NCI-H82 treated with DMSO at 0.1 percent for 48 hours (cell line): ENCODE measurements at regions not wholly inside any gene's neighbourhood (a gene's known extent, or its start where the extent isn't known, plus 50 kb on each side); places are given as distances from the start of the nearest gene placed in this dataset.

Experiments
- DNase-seq: peaks from one replicate; lab custom pipeline; 2025; ENCODE audit not compliant: unreplicated experiment; lab: John Stamatoyannopoulos, UW

DNA sequence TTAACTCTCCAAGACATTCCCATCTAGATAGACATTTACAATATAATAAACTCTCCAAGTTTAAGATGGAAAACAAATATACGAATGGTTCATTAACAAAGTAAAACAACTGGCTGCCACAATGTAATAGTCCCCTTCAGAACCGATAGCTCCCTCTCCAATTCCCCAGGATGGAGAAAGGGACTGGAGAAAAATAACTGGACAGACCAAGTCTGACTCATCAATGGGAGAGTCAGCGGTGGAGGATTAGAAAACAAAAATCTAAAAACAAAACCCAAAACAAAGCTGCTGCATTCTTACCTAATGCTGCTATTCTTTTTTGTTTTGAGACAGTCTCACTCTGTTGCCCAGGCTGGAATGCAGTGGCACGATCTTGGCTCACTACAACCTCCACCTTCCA lies 468.1 kb downstream of the SHQ1 start:
- no peak for DNase-seq

GRCh38 chr3:72379500-72380187 lies 468.6 kb downstream of the SHQ1 start:
- peak; percentile 84 for DNase-seq

DNA sequence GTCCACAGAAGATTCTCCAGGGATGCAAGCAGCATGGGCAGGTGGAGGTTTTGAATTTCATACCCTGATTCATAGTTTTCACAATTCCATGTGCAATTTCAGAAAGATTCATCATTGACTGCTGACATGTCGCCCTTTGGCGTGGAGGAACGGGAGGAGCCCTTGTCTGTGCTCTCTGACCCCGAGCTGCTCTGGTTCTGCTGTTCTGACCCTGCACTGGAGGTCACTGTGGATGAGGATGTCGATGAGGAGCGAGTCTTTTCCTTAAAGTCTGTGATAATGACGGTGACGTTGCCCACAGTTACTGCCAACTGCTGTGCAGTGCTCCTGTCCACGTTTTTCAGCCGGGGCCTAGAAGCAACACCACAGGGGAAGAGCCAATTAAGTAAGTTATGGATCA lies 470.0 kb downstream of the SHQ1 start:
- DNase-seq, result no peak

GRCh38 chr3:72376956-72377710 lies 471.1 kb downstream of the SHQ1 start:
- DNase-seq, result no peak

DNA sequence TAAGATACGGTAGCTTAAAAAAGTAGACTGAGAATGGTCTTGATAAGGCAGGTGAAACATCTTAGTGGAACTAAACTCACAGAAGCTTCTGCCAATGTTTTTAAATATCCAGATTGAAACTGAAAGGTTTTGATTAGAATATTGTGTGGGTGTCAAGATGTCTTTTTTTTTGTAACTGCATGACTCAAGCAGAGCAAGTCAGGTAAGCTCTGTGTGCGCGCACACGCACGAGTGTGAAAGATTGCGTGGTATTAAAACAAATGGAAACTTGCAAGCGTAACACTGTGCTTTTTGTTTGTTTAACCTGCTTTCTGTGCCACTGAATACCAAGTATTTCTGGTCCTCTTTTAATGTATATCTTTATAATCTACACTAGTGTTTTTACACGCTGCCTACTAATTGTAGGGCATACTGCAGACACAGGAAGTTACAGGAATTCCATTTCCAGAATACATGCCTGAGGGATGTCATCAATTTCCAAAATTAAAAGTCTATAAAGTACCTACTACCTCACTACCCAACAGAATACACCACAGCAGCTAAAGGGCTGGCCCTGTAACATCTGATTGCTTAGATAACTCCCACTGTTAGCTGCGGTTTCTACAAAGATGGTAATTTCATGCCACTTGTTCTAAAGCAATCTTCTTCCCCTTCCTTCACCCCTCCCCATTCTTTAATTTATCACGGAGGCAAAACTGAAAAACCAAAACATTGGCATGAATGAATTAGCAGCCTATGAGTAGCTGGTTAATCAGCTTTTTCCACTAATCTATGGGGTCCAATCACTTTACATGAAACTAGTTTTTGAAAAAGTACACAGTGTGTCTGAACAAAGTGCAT lies 472.8 kb downstream of the SHQ1 start:
- DNase-seq, result no peak

DNA sequence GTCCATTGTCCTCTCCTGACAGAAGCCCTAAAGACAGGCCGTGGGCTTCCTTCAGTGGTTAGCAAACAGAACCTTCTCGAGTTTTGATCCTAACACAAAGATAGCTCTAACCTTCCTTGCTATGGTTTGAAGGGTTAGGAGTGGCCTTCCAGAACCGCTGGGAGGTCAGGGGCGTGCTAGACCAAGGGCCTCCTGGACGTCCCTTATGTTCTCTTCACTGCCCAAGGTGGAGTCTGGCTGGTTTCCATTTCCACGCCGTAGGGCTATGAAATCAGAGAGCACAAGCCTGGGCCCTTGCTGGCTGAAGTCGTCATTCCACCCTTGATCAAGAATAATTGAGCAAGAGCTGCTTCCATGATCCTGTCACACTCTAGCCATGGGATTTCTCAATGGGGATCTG lies 475.1 kb downstream of the SHQ1 start:
- DNase-seq, result no peak

DNA sequence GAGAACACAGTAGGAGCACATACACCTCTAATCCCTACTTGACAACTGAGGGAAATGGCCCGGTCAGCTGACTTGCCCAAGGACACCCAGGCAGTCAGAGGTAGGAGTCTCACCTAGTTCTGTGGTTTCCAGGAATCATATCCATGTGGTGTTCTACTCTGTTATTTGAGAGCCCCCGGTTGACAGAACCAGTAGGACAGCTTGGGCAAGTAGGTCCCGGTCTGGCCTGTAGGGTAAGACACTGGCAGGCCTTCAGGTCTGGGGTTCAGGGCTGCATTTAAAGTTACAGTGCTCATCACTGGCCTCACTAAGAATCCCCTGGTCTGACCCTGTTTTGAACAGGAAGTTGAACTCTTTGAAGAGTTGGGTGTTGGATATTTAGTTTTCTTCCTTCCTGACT lies 476.1 kb downstream of the SHQ1 start:
- no peak for DNase-seq

GRCh38 chr3:72371431-72371830 lies 476.8 kb downstream of the SHQ1 start:
- DNase-seq, result no peak

GRCh38 chr3:72370947-72371346 lies 477.3 kb downstream of the SHQ1 start:
- no peak for DNase-seq

DNA sequence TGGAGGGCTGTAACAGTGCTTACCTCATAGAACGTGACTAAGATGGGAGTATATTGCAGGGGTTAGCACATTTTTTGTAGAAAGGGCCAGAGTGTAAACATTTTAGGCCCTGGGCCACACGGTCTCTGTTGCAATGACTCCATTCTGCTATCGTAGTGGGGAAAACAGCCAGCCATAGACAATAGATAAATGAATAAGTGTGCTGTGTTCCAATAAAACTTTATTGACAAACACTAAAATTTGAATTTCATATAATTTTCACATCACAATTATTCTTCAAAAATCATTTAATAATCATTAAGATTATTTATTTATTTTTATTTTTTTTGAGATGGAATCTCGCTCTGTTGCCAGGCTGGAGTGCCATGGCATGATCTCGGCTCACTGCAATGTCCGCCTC lies 478.6 kb downstream of the SHQ1 start:
- DNase-seq, result no peak

DNA sequence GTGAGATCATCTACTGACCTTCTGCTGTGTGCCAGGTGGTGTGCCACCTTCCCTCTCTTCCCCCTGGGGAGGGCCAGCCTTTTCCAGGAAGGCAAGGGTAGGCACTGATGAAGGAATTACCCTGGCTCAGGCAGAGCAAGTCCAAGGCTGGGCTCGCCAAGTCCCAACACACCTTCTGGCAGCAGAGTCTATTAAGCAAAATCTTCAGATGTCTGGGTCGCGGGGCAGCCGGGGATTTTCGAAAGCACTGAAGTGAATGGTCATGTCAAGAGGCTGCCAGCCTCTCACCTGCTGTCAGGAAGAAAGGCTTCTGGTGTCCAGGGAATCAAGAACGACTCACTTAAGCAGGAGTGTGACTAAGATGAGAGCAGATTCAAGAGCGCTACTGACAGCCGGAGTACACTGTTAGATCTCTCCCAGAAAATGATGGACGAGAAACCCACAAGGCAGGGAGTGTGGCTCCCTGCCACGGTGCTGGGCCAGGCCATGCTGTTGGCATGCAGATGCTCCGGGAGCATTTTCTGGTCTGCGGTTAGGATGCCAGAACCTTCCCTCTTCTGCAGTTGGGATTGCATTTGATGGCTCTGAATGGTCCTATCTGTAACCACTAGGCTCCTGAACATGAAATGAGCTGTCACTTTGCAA lies 479.8 kb downstream of the SHQ1 start:
- no peak for DNase-seq

GRCh38 chr3:72361990-72362389 lies 486.3 kb downstream of the SHQ1 start:
- DNase-seq, result no peak

GRCh38 chr3:72359743-72360142 lies 488.5 kb downstream of the SHQ1 start:
- DNase-seq, result no peak

DNA sequence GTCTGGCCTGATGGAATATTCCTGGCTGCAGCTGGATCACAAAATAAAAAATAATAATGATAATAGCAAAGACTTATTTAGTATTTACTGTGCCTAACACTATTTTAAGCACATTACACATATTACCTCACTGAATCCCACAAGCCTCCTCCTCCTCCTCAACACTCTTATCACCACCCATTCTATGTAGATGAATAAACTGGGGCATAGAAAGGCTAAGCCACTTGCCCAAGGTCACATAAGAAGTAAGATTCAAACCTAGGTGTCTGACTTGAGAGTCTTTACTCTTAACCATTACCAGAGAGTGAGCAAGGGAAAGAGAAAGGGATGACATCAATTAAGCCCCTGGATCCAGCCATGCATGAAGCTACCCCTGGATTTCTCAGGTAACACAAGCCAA lies 493.1 kb downstream of the SHQ1 start:
- DNase-seq, result no peak

GRCh38 chr3:72354486-72354885 lies 493.8 kb downstream of the SHQ1 start:
- no peak for DNase-seq

GRCh38 chr3:72353236-72354128 lies 494.8 kb downstream of the SHQ1 start:
- no peak for DNase-seq

DNA sequence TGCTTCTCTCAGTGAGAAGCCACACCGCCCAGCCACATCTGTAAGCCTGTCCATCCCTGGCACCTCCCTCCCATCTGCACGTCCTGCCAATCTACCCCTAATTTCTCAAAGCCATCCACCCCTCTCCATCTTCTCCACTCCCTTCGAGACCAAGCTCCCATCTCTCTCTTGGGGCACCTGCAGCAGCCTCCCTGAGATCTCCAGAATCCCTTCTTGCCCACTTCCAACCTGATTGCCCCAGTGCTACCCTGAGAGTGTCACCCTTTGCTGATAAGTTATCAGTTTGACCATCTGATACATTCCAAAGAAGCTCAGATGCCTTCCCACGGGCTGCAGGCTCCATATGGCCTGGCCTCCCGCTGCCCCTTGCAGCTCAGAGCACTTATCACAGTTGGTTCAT lies 496.1 kb downstream of the SHQ1 start:
- no peak for DNase-seq

GRCh38 chr3:72351536-72351935 lies 496.7 kb downstream of the SHQ1 start:
- no peak for DNase-seq

DNA sequence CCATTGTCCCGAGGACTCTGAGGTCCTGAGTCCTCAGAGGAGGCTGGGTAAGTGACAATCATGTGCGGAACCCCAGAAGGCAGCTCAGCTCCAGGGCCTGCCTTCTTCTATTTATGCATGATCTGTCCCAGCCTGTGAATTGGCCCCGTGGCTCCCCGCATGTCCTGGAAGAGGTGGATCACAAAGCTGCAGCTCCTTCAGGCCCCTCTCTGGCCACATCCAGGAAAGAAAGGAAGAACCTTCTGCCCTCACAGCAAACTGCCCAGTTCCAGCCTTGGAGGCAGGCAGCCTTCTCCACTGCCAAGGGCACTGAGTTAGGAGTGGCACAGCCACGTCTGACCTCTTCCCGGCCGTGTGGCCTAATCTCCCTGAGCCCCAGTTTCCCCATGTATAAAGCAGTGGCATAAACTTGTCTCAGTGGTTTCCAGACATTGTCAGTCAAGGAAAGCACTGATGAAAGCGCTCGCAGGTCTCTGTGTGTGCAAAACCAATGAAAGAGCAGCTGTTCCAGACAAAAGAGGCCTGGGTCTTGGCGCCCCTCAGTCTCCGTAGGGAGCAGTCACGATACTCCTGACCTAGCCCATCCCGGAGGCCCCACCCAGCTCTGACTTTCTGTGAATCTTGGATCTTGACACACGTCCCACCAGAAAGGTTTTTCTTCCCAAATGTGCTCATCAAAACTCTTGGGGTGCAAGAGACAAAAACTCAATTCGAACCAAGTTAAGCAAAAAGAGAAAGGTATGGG lies 497.3 kb downstream of the SHQ1 start:
- DNase-seq, result no peak

DNA sequence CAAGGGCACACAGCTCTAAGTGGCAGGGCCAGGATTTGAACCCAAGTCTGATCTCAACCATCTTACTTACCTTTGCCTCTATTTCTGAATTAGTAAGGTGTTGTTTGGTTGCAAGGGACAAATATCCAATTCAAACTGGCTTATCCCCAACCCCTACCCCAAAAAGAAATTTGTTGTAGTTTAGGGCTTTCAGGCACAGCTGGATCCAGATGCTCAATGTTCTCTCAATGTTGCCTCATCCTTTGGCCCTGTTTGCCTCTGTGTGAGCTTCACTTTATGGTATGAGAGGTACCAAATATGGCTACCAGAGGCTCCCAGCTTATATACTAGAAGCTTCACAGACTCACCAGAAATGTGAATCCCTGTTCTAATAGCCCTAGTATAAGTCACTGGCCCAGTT lies 499.9 kb downstream of the SHQ1 start:
- DNase-seq, result no peak
